A549 (cell line): ENCODE measurements at regions not wholly inside any gene's neighbourhood (a gene's known extent, or its start where the extent isn't known, plus 50 kb on each side); places are given as distances from the start of the nearest gene placed in this dataset.

Source experiments
- ATAC-seq, 2 experiments: fragments of 200-7000 bp in 1 of 2; fragments of >200 bp in 1 of 2; cut with Nextera tagmentation in 1 of 2; cut with Tn5 transposase in 1 of 2; 3 replicates each; pipeline versions ENCODE4 v1.8.0 to v1.9.1; 2018 to 2020; ENCODE audit warnings: mild to moderate bottlenecking in 1 of 2, moderate library complexity in 1 of 2
- CTCF ChIA-PET: fragments of 300-600 bp; sonication (Branson Sonifier 250); formaldehyde crosslinking; extraction: SDS; loops from one replicate; lab custom pipeline; 2021; ENCODE audit warnings: antibody characterized with exemption, inconsistent platforms; lab: Yijun Ruan, JAX
- POLR2A ChIA-PET: fragments of 350-600 bp; formaldehyde crosslinking; extraction: SDS; loops from one replicate; lab custom pipeline; 2021; ENCODE audit warnings: antibody characterized with exemption, inconsistent platforms; lab: Yijun Ruan, JAX
- DNase-seq, 2 experiments: peaks; one replicate each; pipeline versions ENCODE4 v3.0.0 to v3.0.0-alpha.2; 2011 to 2016; ENCODE audit warnings: low read depth in 1 of 2, low spot score in 1 of 2
- FAIRE-seq: peaks from 2 replicates; lab custom pipeline; 2011; peaks lifted over from hg19 to GRCh38; lab: Jason Lieb, UNC
- H3K27ac ChIP-seq, 2 experiments: fragments of >200 bp; sonication (Bioruptor Twin); formaldehyde crosslinking; 3 replicates each; pipeline ENCODE4 v1.5.1; 2016 to 2017
- H3K4me1 ChIP-seq: fragments of >200 bp; sonication (Bioruptor Twin); formaldehyde crosslinking; 3 replicates; pipeline ENCODE4 v1.6.1; 2016
- H3K4me2 ChIP-seq: fragments of >200 bp; sonication (Bioruptor Twin); formaldehyde crosslinking; 3 replicates; pipeline ENCODE4 v1.6.1; 2016
- H3K4me3 ChIP-seq: fragments of >200 bp; sonication (Bioruptor Twin); formaldehyde crosslinking; 3 replicates; pipeline ENCODE4 v1.5.1; 2016
- H3K9me3 ChIP-seq: fragments of >200 bp; sonication (Bioruptor Twin); formaldehyde crosslinking; 3 replicates; pipeline ENCODE4 v1.6.1; 2016
- CHD4 ChIP-seq: fragments of 200-600 bp; sonication (generic); IDR thresholded peaks from 2 replicates; pipeline ENCODE4 v1.6.1; 2016; ENCODE audit warnings: antibody characterized with exemption, mild to moderate bottlenecking, borderline replicate concordance
- CTCF ChIP-seq: fragments of >200 bp; sonication (Bioruptor Twin); formaldehyde crosslinking; IDR thresholded peaks from 3 replicates; pipeline ENCODE4 v1.5.1; 2016
- EHMT2 ChIP-seq: fragments of 200-600 bp; sonication (generic); IDR thresholded peaks from 2 replicates; pipeline ENCODE4 v1.6.1; 2016; ENCODE audit warnings: antibody characterized with exemption, low read depth, mild to moderate bottlenecking, moderate library complexity
- FOSB ChIP-seq: fragments of 250-450 bp; sonication (Bioruptor Pico); IDR thresholded peaks from 2 replicates; pipeline ENCODE4 v1.5.0; 2020; ENCODE audit warnings: mild to moderate bottlenecking, moderate library complexity
- HDAC2 ChIP-seq: fragments of 200-600 bp; sonication (generic); IDR thresholded peaks from 2 replicates; pipeline ENCODE4 v1.6.1; 2016
- HMGXB4 ChIP-seq: fragments of 250-450 bp; sonication (Bioruptor Pico); IDR thresholded peaks from 2 replicates; pipeline ENCODE4 v1.5.0; 2021; ENCODE audit warnings: mild to moderate bottlenecking, moderate library complexity, borderline replicate concordance
- HOXB13 ChIP-seq: fragments of 250-450 bp; sonication (Bioruptor Pico); IDR thresholded peaks from 2 replicates; pipeline ENCODE4 v1.5.0; 2020; ENCODE audit warnings: low read depth, mild to moderate bottlenecking, moderate library complexity
- JUN ChIP-seq, 2 experiments: fragments of >200 bp; sonication (Bioruptor Twin); formaldehyde crosslinking; IDR thresholded peaks; 2 replicates in 1 of 2; 3 replicates in 1 of 2; pipeline ENCODE4 v1.6.1; 2016 to 2017
- KDM5A ChIP-seq: fragments of 200-600 bp; sonication (generic); IDR thresholded peaks from 2 replicates; pipeline ENCODE4 v1.6.1; 2016; ENCODE audit warnings: antibody characterized with exemption, mild to moderate bottlenecking
- MAFK ChIP-seq: fragments of 450-650 bp; IDR thresholded peaks from 2 replicates; pipeline ENCODE4 v1.6.1; 2014; ENCODE audit not compliant: partially characterized antibody
- NFE2L2 ChIP-seq: fragments of 150-350 bp; conservative IDR thresholded peaks from 2 replicates; pipeline ENCODE4 v1.6.1; 2014; ENCODE audit warnings: low read length
- NR3C1 ChIP-seq: fragments of >200 bp; sonication (Bioruptor Twin); formaldehyde crosslinking; IDR thresholded peaks from 3 replicates; pipeline ENCODE4 v1.6.1; 2017
- RAD21 ChIP-seq, 2 experiments: fragments of >200 bp in 1 of 2; sonication (Bioruptor Twin) in 1 of 2; formaldehyde crosslinking in 1 of 2; IDR thresholded peaks in 1 of 2; conservative IDR thresholded peaks in 1 of 2; 2 replicates in 1 of 2; 3 replicates in 1 of 2; pipeline ENCODE4 v1.6.1; 2012 to 2018; ENCODE audit warnings: inconsistent platforms in 1 of 2
- RCOR1 ChIP-seq: fragments of 150-350 bp; IDR thresholded peaks from 2 replicates; pipeline ENCODE4 v1.6.1; 2014; ENCODE audit warnings: antibody characterized with exemption, low read length, low read depth
- RFX5 ChIP-seq: fragments of 450-650 bp; IDR thresholded peaks from 2 replicates; pipeline ENCODE4 v1.7.1; 2014; ENCODE audit warnings: antibody characterized with exemption, mild to moderate bottlenecking, moderate library complexity
- SREBF2 ChIP-seq: fragments of 450-650 bp; IDR thresholded peaks from 2 replicates; pipeline ENCODE4 v1.6.1; 2014; ENCODE audit warnings: mild to moderate bottlenecking, moderate library complexity
- ZFP36 ChIP-seq: fragments of 450-650 bp; IDR thresholded peaks from 2 replicates; pipeline ENCODE4 v1.6.1; 2014; ENCODE audit warnings: borderline replicate concordance; ENCODE audit not compliant: partially characterized antibody
- ZNF302 ChIP-seq: fragments of 250-450 bp; sonication (Bioruptor Pico); IDR thresholded peaks from 2 replicates; pipeline ENCODE4 v1.9.0; 2021; ENCODE audit warnings: inconsistent platforms, mild to moderate bottlenecking, moderate library complexity
- WGBS: methylation state at CpG from one replicate; pipeline ENCODE4 v1.1.6; 2017; ENCODE audit errors: missing lambda C conversion rate; 5-methylcytosine and 5-hydroxymethylcytosine counted together
- TF ChIP-seq, protein P1 (sequence below): IDR thresholded peaks from 2 replicates; pipeline ENCODE4 v1.6.1; 2012; ENCODE audit warnings: low read depth, borderline replicate concordance

DNA sequence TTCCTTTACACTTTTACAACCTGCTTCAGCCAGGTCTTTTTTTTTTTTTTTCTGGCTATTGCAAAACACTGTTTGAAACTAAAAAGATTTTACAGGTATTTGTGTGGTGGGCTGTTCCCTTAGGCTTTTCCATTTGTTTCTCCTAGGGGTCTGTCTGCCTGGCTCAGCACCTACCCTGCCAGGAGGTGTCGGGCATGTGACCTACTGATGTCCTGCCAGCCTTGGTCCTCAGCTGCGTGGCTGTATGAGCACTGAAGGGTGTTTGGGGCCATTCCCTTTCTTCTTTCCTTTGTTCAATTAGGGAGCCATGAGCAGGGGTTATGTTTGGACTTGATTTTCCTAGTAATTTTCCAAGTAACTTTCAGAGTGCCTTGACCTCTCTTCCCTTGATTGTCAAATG lies 269.2 kb upstream of the SALL1 start:
- POLR2A ChIA-PET, result interaction anchor here (0.7 kb wide), 1 partner anchor 133 kb away, joined by 3 read pairs; no protein-coding TSS in a partner anchor
- H3K4me1 ChIP-seq, result no peaks in the 10 kb centered on the region
- H3K27ac ChIP-seq, result no peak overlapping the region
- 33% methylated on average over 2 of the region's 2 CpGs for WGBS
- H3K9me3 ChIP-seq, result no peaks in the 10 kb centered on the region
- CTCF ChIA-PET, result interaction anchor here (0.6 to 1.2 kb wide), 3 partner anchors 10 to 13 kb away, joined by 3 read pairs; no protein-coding TSS in a partner anchor
- H3K4me2 ChIP-seq, result no peak overlapping the region
- DNase-seq (no peak), ATAC-seq (no peak), FAIRE-seq (no peak)
- H3K4me3 ChIP-seq, result no peak overlapping the region
- no peak for TF ChIP-seq NR3C1
- TF ChIP-seq, all 56 proteins: peak for 0

GRCh38 chr16:51419768-51420167 lies 268.7 kb upstream of the SALL1 start:
- 7% methylated on average over 2 of the region's 2 CpGs for WGBS
- DNase-seq (no peak), ATAC-seq (no peak), FAIRE-seq (no peak)
- ChIA-PET POLR2A (interaction anchor here (0.7 kb wide), 1 partner anchor 134 kb away, joined by 3 read pairs; no protein-coding TSS in a partner anchor), CTCF (interaction anchor here (0.7 to 1.2 kb wide), 2 partner anchors 9 to 10 kb away, joined by 3 read pairs; no protein-coding TSS in a partner anchor)
- no peak for TF ChIP-seq EHMT2
- no peak for TF ChIP-seq NFE2L2
- peak; percentile 58 for TF ChIP-seq MAFK
- Histone ChIP-seq H3K27ac (no peak overlapping the region), H3K4me3 (no peak overlapping the region), H3K4me1 (no peaks in the 10 kb centered on the region), H3K4me2 (no peak overlapping the region), H3K9me3 (no peaks in the 10 kb centered on the region)

GRCh38 chr16:51418258-51418657 lies 267.2 kb upstream of the SALL1 start:
- TF ChIP-seq JUN (IDR thresholded peaks at IDR 0.05) (no peak), SREBF2 (no peak), HOXB13 (CRISPR knock-in tag) (no peak), NR3C1 (no peak), ZNF302 (CRISPR knock-in tag) (no peak)
- no peak for ATAC-seq
- Histone ChIP-seq H3K4me2 (no peak overlapping the region), H3K4me1 (no peaks in the 10 kb centered on the region), H3K27ac (no peak overlapping the region), H3K4me3 (no peak overlapping the region), H3K9me3 (no peaks in the 10 kb centered on the region)
- no peak for DNase-seq
- ChIA-PET CTCF (no interaction called here), POLR2A (no interaction called here)
- no peak for FAIRE-seq
- WGBS, result 43% methylated on average over 6 of the region's 6 CpGs

- ChIA-PET CTCF (no interaction called here), POLR2A (no interaction called here)
- H3K4me2 ChIP-seq, result no peak overlapping the region
- no peak for DNase-seq
- ATAC-seq, result no peak
- no peaks in the 10 kb centered on the region for H3K9me3 ChIP-seq
- no peaks in the 10 kb centered on the region for H3K4me1 ChIP-seq
- TF ChIP-seq KDM5A, result no peak
- TF ChIP-seq RCOR1, result no peak
- TF ChIP-seq RFX5, result no peak
- TF ChIP-seq ZNF302 (CRISPR knock-in tag), result no peak
- WGBS, result 54% methylated on average over 6 of the region's 6 CpGs
- no peak for FAIRE-seq
- H3K4me3 ChIP-seq, result no peak overlapping the region
- H3K27ac ChIP-seq, result no peak overlapping the region
Observed at GRCh38 chr16:51416926-51417325, 265.9 kb upstream of the SALL1 start.

DNA sequence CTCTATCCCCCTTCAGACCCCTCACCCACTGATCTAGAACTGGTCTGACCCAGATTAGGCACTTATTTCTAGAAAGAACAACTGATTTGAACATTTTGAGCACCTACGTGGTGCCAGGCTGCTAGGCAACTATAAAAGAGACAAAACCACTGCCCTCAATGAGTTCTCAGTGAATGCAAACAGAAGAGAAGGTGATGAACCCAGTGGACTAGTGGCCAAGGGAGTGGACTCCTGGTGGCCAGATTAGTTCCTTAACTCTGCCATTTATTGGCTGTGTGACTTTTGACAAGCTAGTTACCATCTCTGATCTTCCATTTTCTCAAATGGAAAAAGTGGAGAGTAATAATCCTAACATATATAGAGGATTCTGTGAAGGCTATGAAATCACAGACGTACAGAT lies 259.1 kb upstream of the SALL1 start:
- no peak for DNase-seq
- FAIRE-seq, result no peak
- 66% methylated on average over 2 of the region's 2 CpGs for WGBS
- no peak for ATAC-seq
- Histone ChIP-seq H3K9me3 (no peaks in the 10 kb centered on the region), H3K27ac (peak overlapping the region; percentile 65 to 80; a peak in 4 of 6 replicates), H3K4me1 (peaks cover 23% of the 10 kb centered on the region), H3K4me3 (no peak overlapping the region), H3K4me2 (no peak overlapping the region)
- ChIA-PET CTCF (interaction anchor here (1.3 kb wide), 1 partner anchor 10 kb away, joined by 3 read pairs; no protein-coding TSS in a partner anchor), POLR2A (no interaction called here)
- TF ChIP-seq RAD21 (conservative IDR thresholded peaks at IDR 0.05 in 1 of 2, IDR thresholded peaks at IDR 0.05 in 1 of 2), result no peak

GRCh38 chr16:51409001-51409675 lies 258.1 kb upstream of the SALL1 start:
- ATAC-seq (no peak), DNase-seq (no peak), FAIRE-seq (no peak)
- ChIA-PET POLR2A (no interaction called here), CTCF (interaction anchor here (0.6 to 1.2 kb wide), 2 partner anchors 15 to 120 kb away, joined by 3 to 4 read pairs; no protein-coding TSS in a partner anchor)
- 71% methylated on average over 5 of the region's 5 CpGs for WGBS
- no peaks in the 10 kb centered on the region for H3K9me3 ChIP-seq
- H3K4me1 ChIP-seq, result peaks cover 27% of the 10 kb centered on the region
- peak overlapping the region; percentile 67 for H3K4me2 ChIP-seq
- H3K4me3 ChIP-seq, result 0 out of 3 replicates have a peak overlapping the region, but pooled peaks have one; percentile 9
- H3K27ac ChIP-seq, result peak overlapping the region; percentile 65 to 80
- no peak for TF ChIP-seq ZFP36
- TF ChIP-seq, protein P1, sequence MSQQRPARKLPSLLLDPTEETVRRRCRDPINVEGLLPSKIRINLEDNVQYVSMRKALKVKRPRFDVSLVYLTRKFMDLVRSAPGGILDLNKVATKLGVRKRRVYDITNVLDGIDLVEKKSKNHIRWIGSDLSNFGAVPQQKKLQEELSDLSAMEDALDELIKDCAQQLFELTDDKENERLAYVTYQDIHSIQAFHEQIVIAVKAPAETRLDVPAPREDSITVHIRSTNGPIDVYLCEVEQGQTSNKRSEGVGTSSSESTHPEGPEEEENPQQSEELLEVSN, result no peak
- no peak for TF ChIP-seq CTCF
- no peak for TF ChIP-seq FOSB (CRISPR knock-in tag)
- no peak for TF ChIP-seq CHD4
- no peak for TF ChIP-seq HMGXB4
- TF ChIP-seq HDAC2, result no peak
